Activated CD4-positive, alpha-beta T cell treated with anti-CD3 and anti-CD28 coated beads, Interleukin-2, Interleukin-4, amounts not matched to agents 100 ng/mL and 50 ng/mL, durations not matched to agents 16 hours and 8 hours (primary cell): ENCODE measurements at regions not wholly inside any gene's neighbourhood (a gene's known extent, or its start where the extent isn't known, plus 50 kb on each side); places are given as distances from the start of the nearest gene placed in this dataset.
"Not testable (repeated sequence)": the region's sequence is repeated elsewhere in the genome, so short reads cannot be mapped to it uniquely, and the experiment has no call there.

Source experiments
- DNase-seq: peaks from one replicate; pipeline ENCODE4 v3.0.0-alpha.2; 2020; ENCODE audit warnings: low spot score

DNA sequence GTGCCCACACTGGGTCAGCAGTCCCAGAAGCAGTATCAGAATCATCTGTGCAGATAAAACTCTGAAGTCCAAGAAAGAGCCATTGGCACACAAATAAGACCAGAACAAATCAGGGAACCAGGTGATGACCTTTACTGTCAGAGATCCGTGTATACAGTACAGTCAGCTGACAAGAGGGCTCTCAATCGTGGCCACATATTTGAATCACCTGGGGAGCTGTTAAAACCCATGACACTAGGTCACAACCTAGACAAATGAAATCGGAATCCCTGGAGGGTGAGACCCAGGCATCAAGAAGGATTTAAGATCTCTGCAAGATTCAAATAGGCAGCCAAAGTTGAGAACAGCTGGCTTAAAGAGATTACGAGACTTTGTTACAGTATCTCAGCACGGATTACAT lies 807.1 kb downstream of the RNF144A start:
- no peak for DNase-seq

DNA sequence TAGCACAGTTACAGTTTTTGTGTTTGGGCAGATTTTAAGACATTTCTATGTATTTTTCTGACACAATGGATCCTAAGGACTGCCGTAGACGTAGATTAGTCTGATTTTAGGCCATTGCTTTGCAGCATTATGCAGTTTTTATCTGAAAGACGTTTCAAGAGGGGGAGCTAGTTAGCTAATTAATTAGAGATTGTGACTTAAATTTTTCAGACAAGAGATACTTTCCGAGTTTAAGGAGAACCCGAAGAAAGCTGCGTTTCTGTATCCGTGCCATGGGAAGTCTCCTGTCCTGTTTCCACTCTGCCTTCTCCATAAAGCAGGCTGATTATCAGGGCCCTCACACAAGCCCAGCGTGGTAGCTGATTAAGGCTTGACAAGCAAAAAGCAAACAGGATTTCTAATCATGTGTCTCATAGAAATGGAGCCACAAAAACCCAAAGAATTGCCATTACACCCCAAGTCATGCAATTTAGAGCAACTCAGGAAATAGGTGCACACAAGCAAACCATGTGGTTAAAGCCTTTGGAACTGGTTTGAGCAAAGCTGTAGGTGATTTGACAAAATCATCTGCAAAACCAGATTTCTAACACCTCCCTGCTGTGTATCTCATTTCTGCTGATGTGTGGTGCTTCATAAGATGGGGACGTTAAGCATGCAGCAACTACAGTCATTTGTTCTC lies 808.1 kb downstream of the RNF144A start:
- DNase-seq: peak; percentile 87

GRCh38 chr2:7725850-7726242 lies 808.6 kb downstream of the RNF144A start:
- DNase-seq: no peak

GRCh38 chr2:7726989-7727388 lies 809.8 kb downstream of the RNF144A start:
- no peak for DNase-seq

DNA sequence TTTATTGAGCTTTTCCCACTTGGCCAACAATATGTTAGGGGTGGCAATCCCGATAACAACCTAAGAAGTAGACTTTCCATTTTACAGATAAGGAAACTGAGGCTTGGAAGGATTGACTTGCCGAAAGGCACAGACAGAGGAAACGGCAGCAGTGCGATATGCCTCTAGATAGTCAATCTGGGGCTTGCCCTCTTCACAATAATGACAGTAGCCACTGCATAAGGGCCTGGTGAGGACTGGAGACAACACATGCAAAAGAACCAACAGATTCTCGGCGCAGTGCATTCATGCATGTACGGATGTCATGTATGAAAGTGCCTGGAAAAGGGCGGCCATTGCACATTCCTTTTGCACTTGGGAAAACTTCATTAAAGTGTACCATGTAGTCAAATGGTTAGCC lies 811.2 kb downstream of the RNF144A start:
- no peak for DNase-seq

DNA sequence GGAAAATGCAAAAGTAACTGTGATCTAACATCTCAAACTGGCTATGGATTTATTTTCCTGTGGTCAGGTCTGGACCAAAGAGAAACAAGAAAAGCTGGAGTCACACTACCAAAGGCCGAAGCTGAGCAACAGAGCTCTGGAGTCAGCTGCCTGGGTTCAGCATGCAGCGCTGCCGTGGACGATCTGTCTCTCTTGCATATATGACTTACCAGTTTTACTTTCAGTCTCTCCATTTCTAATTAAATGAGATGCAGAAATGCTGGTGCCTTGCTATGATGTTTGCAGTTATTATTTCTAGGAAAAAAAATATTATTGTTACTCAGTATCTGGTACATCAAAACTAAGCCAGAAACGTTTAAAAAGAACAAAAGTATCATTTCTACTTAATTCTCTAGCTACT lies 813.2 kb downstream of the RNF144A start:
- no peak for DNase-seq

- no peak for DNase-seq
Measured at GRCh38 chr2:7730990-7731389, 813.8 kb downstream of the RNF144A start.

DNA sequence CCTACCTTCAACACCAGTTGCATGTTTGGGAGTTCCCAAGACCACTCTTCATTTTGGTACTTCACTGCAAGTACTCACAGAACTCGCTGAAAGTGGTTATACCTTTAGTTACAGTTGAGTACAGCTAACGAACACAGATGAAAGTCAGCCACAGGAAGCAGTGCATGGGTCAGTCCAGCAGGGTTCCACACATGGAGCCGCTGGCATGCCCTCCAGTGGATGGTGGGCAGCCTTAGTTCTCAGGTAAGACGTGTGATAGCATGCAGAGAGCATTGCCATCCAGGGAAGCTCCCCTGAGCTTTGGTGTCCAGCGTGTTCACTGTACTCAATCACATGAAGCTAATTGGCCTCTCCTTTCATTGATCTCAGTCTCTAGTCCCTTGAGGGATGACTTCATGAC lies 815.3 kb downstream of the RNF144A start:
- DNase-seq: no peak

- no peak for DNase-seq
Measured at GRCh38 chr2:7736646-7737305, 819.6 kb downstream of the RNF144A start.

DNA sequence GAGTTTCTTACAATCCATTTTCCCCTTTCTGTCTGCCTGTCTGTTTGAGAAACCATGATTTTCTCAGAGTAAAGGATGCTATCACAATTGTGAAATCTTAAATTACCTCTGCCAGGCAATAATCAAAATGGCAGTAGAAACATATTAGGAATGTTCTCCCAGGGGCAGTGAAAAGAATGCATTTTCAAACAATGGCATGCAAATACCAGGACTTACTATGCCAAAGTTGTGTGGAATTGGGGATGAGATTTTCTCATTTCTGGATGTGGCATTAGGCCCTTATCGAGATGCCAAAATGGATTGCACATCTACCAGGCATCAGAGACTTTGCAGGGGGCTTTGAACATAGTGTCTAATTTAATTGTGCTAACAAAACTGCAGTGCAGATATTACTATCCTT lies 821.4 kb downstream of the RNF144A start:
- DNase-seq: no peak

GRCh38 chr2:7740114-7740513 lies 822.9 kb downstream of the RNF144A start:
- DNase-seq: no peak

DNA sequence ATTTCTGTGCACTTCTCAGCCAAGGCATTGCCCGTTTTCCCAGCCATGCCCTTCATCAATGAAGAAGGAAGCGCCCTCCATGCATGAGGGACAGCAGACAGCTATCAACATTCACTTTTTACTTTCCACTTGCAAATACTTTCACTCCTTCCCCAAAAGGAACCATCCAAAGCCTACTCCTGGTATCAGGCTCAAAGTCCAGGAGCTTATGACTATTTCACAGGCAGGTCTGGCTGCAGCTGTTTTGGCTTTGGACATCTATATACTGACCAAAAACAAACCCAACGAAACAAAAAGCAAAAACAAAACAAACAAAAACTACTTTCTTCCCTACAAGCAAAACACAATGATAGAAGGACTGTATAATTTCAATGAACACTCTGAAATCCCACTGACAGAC lies 825.1 kb downstream of the RNF144A start:
- DNase-seq: no peak

DNA sequence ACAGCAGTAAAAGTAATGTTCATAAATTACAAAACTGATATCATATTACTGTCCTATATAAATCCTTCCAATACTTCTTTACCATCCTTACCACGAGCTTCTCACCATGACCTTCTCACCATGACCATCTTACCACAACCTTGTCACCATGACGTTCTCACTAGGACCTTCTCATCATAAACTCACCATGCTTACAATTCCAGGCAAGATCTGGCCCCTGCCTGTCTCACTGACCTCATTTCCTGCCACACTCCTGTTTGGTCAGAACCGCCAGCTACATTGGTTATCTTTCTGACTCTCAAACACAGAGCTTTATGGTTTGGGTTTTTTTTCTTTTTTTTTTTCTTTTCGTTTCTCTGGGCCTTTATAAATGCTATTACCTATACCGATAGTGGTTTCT lies 827.6 kb downstream of the RNF144A start:
- DNase-seq: peak; percentile 71

- no peak for DNase-seq
Measured at GRCh38 chr2:7745369-7745768, 828.2 kb downstream of the RNF144A start.

GRCh38 chr2:7748717-7749415 lies 831.7 kb downstream of the RNF144A start:
- DNase-seq: no peak

GRCh38 chr2:7749895-7750559 lies 832.8 kb downstream of the RNF144A start:
- DNase-seq: no peak

- no peak for DNase-seq
Measured at GRCh38 chr2:7752291-7752690, 835.1 kb downstream of the RNF144A start.

DNA sequence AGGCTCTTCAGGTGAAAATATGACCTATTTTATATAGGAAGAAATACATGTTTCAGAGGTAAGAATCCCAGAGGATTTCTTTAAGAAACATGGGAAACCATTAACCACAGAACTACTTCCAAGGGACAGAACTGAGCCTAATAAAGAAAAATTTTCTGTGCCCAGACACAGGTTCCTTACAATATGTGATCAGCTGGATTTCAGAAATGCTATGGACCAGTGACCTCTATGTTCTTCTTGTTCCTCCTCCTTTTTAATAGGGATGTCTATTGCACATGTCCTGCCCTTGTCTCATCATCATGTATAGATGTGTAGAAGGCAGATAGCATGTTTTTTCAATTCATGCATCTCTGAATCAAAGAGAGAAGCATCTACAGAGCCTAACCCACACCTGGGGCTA lies 836.6 kb downstream of the RNF144A start:
- no peak for DNase-seq

DNA sequence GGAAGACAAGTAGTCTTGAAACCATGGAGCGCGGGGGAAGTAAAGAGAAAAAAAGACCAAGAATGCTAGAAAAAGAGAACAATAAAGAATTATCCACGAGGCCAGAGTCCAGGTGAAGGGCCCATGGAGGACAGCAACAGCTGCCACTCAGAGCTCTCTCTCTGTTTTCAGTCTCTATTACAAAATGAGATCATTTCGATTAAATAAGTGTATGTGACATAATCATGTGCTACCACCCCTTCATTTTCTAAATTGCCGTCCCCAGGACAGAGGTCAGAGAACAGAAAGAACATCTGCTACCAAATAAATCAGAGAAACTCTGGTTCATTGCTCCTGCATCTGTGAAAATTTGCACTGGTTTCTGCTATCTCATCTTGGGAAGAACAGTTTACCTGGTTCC lies 838.7 kb downstream of the RNF144A start:
- no peak for DNase-seq

- peak; percentile 79 for DNase-seq
Measured at GRCh38 chr2:7758073-7758759, 841.0 kb downstream of the RNF144A start.

GRCh38 chr2:7759898-7760297 lies 842.7 kb downstream of the RNF144A start:
- DNase-seq: no peak

GRCh38 chr2:7763418-7763817 lies 846.2 kb downstream of the RNF144A start:
- not testable (repeated sequence) for DNase-seq
